Cardiac fibroblast (primary cell): ENCODE measurements at regions not wholly inside any gene's neighbourhood (a gene's known extent, or its start where the extent isn't known, plus 50 kb on each side); places are given as distances from the start of the nearest gene placed in this dataset.

ENCODE experiments used
- DNase-seq, 2 donors: peaks; one replicate each; pipeline versions ENCODE4 v3.0.0 to v3.0.0-alpha.2; 2010; ENCODE audit warnings: low read depth in 2 of 2
- H3K4me3 ChIP-seq, 2 donors: replicated peaks in 1 of 2; 1 replicate in 1 of 2; 2 replicates in 1 of 2; pipeline ENCODE4 v1.5.1; 2011; ENCODE audit warnings: low read depth in 2 of 2, low read length in 2 of 2, mild to moderate bottlenecking in 2 of 2, moderate library complexity in 1 of 2
- CTCF ChIP-seq: IDR thresholded peaks from one replicate; pipeline ENCODE4 v1.5.1; 2011; ENCODE audit warnings: low read depth, mild to moderate bottlenecking, low read length, inconsistent platforms

- no peak for TF ChIP-seq CTCF
- no peak for DNase-seq
Observed at GRCh38 chr1:239817276-239817675, 274.4 kb upstream of the FMN2 start.

GRCh38 chr1:239817801-239818200, 273.9 kb upstream of the FMN2 start:
- no peak for DNase-seq
- TF ChIP-seq CTCF = no peak

More at GRCh38 chr1:239817276-239817675, 274.4 kb upstream of the FMN2 start:
- H3K4me3 ChIP-seq = no peak overlapping the region

GRCh38 chr1:239819096-239819495, 272.6 kb upstream of the FMN2 start:
- no peak overlapping the region for H3K4me3 ChIP-seq
- no peak for TF ChIP-seq CTCF
- DNase-seq = no peak

More at GRCh38 chr1:239817801-239818200, 273.9 kb upstream of the FMN2 start:
- H3K4me3 ChIP-seq = no peak overlapping the region

- no peak for TF ChIP-seq CTCF
- H3K4me3 ChIP-seq = no peak overlapping the region
- no peak for DNase-seq
Observed at GRCh38 chr1:239819756-239820250, 271.9 kb upstream of the FMN2 start.

GRCh38 chr1:239823852-239824251, 267.8 kb upstream of the FMN2 start:
- TF ChIP-seq CTCF = no peak
- no peak for DNase-seq
- no peak overlapping the region for H3K4me3 ChIP-seq

DNA sequence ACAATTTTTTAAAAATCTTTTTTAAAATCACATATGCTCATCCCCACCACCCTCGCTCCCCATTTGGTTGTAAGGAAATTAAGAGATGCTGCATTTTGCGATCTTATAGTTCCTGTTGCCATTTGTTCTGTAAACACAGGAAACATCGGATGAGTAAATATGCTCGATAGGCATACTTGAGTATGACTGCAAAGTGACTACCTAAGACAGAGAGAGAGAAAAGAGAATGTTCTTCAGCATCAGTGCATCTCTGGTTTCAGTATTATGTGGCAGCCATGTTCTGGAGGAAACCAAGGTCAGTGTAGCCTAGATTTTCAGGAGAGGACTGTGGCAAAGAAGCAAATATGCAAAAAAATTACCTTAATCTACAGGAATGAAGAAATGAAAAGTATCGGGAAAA, 265.5 kb upstream of the FMN2 start:
- DNase-seq = no peak
- no peak for TF ChIP-seq CTCF
- H3K4me3 ChIP-seq = no peak overlapping the region

DNA sequence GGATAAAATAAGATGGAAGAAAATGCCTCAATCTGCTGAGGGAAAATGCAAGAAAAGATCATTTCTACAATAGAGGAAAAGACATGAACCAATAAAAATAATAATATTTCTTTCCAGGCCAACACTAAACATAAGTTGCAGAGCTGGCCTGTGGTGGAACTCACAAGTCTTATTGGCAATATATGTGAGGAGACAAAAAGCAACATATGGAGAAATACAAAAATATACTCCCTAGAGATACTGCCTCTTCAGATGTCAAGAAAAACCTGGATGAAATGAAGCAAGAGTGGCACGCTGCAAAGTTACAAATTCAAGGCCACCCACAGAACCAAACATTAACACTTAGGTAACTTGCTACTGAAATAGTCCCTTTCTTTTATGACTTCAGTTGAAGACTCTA, 264.9 kb upstream of the FMN2 start:
- no peak for DNase-seq
- no peak for TF ChIP-seq CTCF
- H3K4me3 ChIP-seq = no peak overlapping the region
